ENCODE measurements at regions not wholly inside any gene's neighbourhood (a gene's known extent, or its start where the extent isn't known, plus 50 kb on each side); places are given as distances from the start of the nearest gene placed in this dataset.

GRCh38 chr1:4117196-4117595, 217.1 kb upstream of the C1orf174 start:
- TF ChIP-seq CTCF (IDR thresholded peaks at IDR 0.05) (no peak), POLR2A (IDR thresholded peaks at IDR 0.05) (no peak)
